ENCODE measurements at regions not wholly inside any gene's neighbourhood (a gene's known extent, or its start where the extent isn't known, plus 50 kb on each side); places are given as distances from the start of the nearest gene placed in this dataset.
"Not testable (repeated sequence)": the region's sequence is repeated elsewhere in the genome, so short reads cannot be mapped to it uniquely, and the experiment has no call there.

DNA sequence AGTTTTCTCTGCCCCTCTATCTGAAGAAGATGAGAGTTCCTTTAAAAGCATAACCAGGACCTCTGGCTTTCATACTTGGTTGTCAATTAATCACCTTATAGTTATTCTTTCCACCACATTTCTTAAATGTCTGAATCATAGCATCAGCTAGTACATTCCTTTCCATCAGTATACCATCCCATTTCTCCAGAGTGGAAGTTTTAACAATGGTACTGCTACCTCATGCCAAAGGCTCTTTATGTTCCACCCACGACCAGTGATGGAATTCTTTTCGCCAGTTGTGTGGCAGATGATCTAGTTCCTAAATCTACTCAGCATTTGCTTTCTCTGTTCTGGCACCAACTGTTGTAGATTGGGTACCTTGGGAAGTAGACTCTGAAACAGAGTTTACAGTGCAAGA, 379.8 kb downstream of the ZNF674 start:
- H3K36me3 ChIP-seq (ENCODE audit: control insufficient read depth, insufficient read depth, low read length): no peaks in the 10 kb centered on the region
- no peaks in the 10 kb centered on the region for H3K4me1 ChIP-seq (ENCODE audit: control insufficient read depth, insufficient read depth, low read length, poor library complexity, severe bottlenecking)
- no peak overlapping the region for H3K27ac ChIP-seq (ENCODE audit: insufficient read depth, low read length, poor library complexity, severe bottlenecking)
- no peaks in the 10 kb centered on the region for H3K27me3 ChIP-seq (replicated peaks; ENCODE audit: control insufficient read depth, insufficient read depth, low read length, poor library complexity, severe bottlenecking)
- no peaks in the 10 kb centered on the region for H3K9me3 ChIP-seq (ENCODE audit: control insufficient read depth, low read length)
- DNase-seq: no peak
- no peak overlapping the region for H3K4me3 ChIP-seq (ENCODE audit: insufficient read depth, low read depth, low read length, poor library complexity, severe bottlenecking)

DNA sequence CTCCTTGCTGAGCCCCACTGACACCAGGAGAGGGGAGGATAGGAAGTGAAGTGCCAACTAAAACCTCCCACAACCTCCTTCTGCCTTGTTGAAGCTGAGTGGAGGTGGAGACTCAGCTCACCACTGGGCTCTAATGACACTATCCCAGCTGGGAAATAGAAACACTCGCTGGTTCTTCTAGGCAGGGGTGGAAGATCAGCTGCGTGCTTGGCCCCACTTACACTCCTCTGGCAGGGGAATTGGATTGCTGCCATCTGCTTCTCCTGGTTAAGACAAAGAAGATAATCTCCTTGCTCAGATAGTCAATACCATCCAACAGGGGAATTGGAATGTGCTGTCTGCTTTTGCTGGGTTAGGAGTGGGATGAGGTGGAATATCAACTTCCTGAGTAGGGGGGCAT, 392.5 kb downstream of the ZNF674 start:
- H3K4me1 ChIP-seq (ENCODE audit: control insufficient read depth, insufficient read depth, low read length, poor library complexity, severe bottlenecking): no peaks in the 10 kb centered on the region

DNA sequence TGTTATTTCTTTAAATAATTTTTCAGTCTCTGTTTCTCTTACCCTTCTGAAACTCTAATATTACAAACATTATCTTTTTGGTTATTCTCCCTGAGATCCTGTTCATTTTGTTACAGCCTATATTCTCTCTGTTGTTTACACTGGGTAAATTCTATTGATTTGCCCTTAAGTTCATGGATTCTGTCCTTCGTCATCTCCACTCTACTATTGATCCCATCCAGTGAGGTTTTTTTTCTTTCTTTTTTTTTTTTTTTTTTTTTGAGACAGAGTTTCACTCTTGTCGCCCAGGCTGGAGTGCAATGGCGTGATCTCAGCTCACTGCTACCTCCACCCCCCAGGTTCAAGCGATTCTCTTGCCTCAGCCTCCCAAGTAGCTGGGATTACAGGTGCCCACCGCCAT, 393.9 kb downstream of the ZNF674 start:
- H3K27ac ChIP-seq (ENCODE audit: insufficient read depth, low read length, poor library complexity, severe bottlenecking); H3K27me3 ChIP-seq (replicated peaks; ENCODE audit: control insufficient read depth, insufficient read depth, low read length, poor library complexity, severe bottlenecking); H3K9me3 ChIP-seq (ENCODE audit: control insufficient read depth, low read length); H3K4me1 ChIP-seq (ENCODE audit: control insufficient read depth, insufficient read depth, low read length, poor library complexity, severe bottlenecking); DNase-seq; H3K4me3 ChIP-seq (ENCODE audit: insufficient read depth, low read depth, low read length, poor library complexity, severe bottlenecking); H3K36me3 ChIP-seq (ENCODE audit: control insufficient read depth, insufficient read depth, low read length): not testable (repeated sequence)

More for the DNA sequence above, 392.5 kb downstream of the ZNF674 start:
- DNase-seq: no peak
- Histone ChIP-seq H3K27ac (ENCODE audit: insufficient read depth, low read length, poor library complexity, severe bottlenecking) (no peak overlapping the region), H3K27me3 (replicated peaks; ENCODE audit: control insufficient read depth, insufficient read depth, low read length, poor library complexity, severe bottlenecking) (no peaks in the 10 kb centered on the region), H3K9me3 (ENCODE audit: control insufficient read depth, low read length) (no peaks in the 10 kb centered on the region), H3K36me3 (ENCODE audit: control insufficient read depth, insufficient read depth, low read length) (no peaks in the 10 kb centered on the region), H3K4me3 (ENCODE audit: insufficient read depth, low read depth, low read length, poor library complexity, severe bottlenecking) (no peak overlapping the region)

DNA sequence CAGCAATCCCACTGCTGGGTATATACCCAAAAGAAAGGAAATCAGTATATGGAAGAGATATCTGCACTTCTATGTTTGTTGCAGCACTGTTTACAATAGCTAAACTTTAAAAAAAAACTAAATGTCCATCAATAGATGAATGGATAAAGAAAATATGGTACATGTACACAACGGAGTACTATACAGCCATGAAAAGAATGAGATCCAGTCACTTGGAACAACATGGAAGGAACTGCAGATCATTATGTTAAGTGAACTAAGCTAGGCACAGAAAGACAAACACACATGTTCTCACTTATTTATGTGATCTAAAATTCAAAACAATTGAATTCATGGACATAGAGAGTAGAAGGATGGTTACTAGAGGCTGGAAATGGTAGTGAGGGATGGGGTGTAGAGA, 400.7 kb downstream of the ZNF674 start:
- H3K27me3 ChIP-seq (replicated peaks; ENCODE audit: control insufficient read depth, insufficient read depth, low read length, poor library complexity, severe bottlenecking): no peaks in the 10 kb centered on the region
- no peaks in the 10 kb centered on the region for H3K9me3 ChIP-seq (ENCODE audit: control insufficient read depth, low read length)
- no peak overlapping the region for H3K27ac ChIP-seq (ENCODE audit: insufficient read depth, low read length, poor library complexity, severe bottlenecking)
- H3K4me3 ChIP-seq (ENCODE audit: insufficient read depth, low read depth, low read length, poor library complexity, severe bottlenecking): no peak overlapping the region
- H3K4me1 ChIP-seq (ENCODE audit: control insufficient read depth, insufficient read depth, low read length, poor library complexity, severe bottlenecking): no peaks in the 10 kb centered on the region
- no peaks in the 10 kb centered on the region for H3K36me3 ChIP-seq (ENCODE audit: control insufficient read depth, insufficient read depth, low read length)
- no peak for DNase-seq

DNA sequence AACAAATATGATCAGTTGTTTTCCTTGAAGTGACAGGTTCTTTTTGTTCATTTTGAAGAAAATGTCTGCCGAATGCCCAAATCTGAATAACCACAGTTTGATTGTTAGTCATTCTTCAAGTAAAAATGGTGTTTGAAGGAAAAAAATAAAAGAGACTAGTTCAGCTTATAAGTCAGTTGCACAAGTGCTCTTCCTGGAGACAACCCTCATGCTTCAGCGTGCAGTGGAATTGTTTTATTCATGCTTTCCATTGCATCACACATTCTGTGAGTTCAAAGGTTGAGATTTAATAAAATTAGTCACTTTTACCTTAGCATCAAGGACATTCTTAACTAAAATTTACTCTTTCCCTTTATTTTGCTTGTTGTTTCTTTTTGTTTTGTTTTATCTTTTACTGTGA, 404.9 kb downstream of the ZNF674 start:
- no peak overlapping the region for H3K4me3 ChIP-seq (ENCODE audit: insufficient read depth, low read depth, low read length, poor library complexity, severe bottlenecking)
- no peak overlapping the region for H3K27ac ChIP-seq (ENCODE audit: insufficient read depth, low read length, poor library complexity, severe bottlenecking)
- DNase-seq: no peak
- no peaks in the 10 kb centered on the region for H3K36me3 ChIP-seq (ENCODE audit: control insufficient read depth, insufficient read depth, low read length)
- H3K9me3 ChIP-seq (ENCODE audit: control insufficient read depth, low read length): no peaks in the 10 kb centered on the region
- no peaks in the 10 kb centered on the region for H3K4me1 ChIP-seq (ENCODE audit: control insufficient read depth, insufficient read depth, low read length, poor library complexity, severe bottlenecking)
- no peaks in the 10 kb centered on the region for H3K27me3 ChIP-seq (replicated peaks; ENCODE audit: control insufficient read depth, insufficient read depth, low read length, poor library complexity, severe bottlenecking)

DNA sequence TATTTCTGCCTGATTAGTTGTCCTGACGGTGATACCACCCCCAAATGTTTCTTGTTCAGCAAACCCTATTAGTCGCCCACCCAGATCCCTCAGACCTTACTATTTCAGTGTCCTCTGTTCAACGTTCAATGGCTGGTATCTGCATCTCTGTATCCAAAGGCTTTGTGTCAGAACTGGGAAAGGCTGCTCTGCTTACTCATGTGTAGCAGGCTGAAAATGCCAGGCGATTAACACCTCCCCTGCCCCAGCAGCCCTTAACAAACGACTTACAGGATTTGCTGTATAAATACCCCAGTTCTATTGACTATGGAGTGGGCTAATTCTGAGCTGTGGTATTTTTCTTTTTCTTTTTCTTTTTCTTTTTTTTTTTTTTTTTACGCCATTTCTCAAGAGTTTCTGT, 415.0 kb downstream of the ZNF674 start:
- H3K27ac ChIP-seq (ENCODE audit: insufficient read depth, low read length, poor library complexity, severe bottlenecking): no peak overlapping the region
- no peak overlapping the region for H3K4me3 ChIP-seq (ENCODE audit: insufficient read depth, low read depth, low read length, poor library complexity, severe bottlenecking)
- H3K4me1 ChIP-seq (ENCODE audit: control insufficient read depth, insufficient read depth, low read length, poor library complexity, severe bottlenecking): no peaks in the 10 kb centered on the region
- no peak for DNase-seq
- H3K9me3 ChIP-seq (ENCODE audit: control insufficient read depth, low read length): no peaks in the 10 kb centered on the region
- no peaks in the 10 kb centered on the region for H3K36me3 ChIP-seq (ENCODE audit: control insufficient read depth, insufficient read depth, low read length)
- no peaks in the 10 kb centered on the region for H3K27me3 ChIP-seq (replicated peaks; ENCODE audit: control insufficient read depth, insufficient read depth, low read length, poor library complexity, severe bottlenecking)

DNA sequence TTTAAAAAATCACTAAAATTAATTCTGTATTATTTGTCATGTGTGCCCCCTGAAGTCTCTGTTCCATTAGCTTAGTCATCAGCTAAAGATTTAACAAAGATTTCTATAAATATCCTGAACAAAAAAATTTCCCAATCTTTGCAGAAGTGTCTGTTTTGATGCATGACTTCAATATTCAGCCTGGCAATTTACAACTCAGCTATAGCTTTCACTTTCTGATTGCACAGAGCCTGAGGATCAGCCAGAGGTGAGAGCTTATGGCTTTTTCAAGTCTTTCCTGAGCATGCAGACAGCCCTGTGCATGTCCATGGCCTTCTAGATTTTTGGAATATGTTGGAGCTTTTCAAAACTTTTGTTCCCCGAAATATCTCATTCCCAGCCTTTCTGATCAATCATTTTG, 420.1 kb downstream of the ZNF674 start:
- H3K4me1 ChIP-seq (ENCODE audit: control insufficient read depth, insufficient read depth, low read length, poor library complexity, severe bottlenecking): no peaks in the 10 kb centered on the region
- H3K36me3 ChIP-seq (ENCODE audit: control insufficient read depth, insufficient read depth, low read length): no peaks in the 10 kb centered on the region
- H3K27me3 ChIP-seq (replicated peaks; ENCODE audit: control insufficient read depth, insufficient read depth, low read length, poor library complexity, severe bottlenecking): no peaks in the 10 kb centered on the region
- H3K4me3 ChIP-seq (ENCODE audit: insufficient read depth, low read depth, low read length, poor library complexity, severe bottlenecking): no peak overlapping the region
- no peak for DNase-seq
- H3K27ac ChIP-seq (ENCODE audit: insufficient read depth, low read length, poor library complexity, severe bottlenecking): no peak overlapping the region
- no peaks in the 10 kb centered on the region for H3K9me3 ChIP-seq (ENCODE audit: control insufficient read depth, low read length)

DNA sequence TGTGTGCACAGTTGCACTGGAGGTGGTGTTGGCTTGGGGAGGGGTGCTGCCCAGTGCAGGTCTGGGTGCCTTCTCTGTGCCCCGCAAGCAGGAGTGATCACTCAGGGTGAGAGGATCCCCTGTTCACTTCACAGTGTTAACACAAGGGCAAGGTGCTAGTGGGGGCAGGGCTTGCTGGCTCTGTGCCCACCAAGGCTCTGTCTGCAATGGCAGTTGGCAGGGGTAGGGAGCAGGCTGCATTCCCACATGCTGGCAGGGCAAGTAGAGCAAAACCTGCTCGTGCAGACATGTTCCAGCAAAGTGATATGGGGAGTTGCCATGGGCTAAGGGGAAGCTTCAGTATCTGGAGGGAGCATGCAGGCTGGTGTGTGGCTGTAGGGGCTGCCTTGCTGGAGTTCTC, 428.0 kb downstream of the ZNF674 start:
- Histone ChIP-seq H3K27me3 (replicated peaks; ENCODE audit: control insufficient read depth, insufficient read depth, low read length, poor library complexity, severe bottlenecking) (no peaks in the 10 kb centered on the region), H3K9me3 (ENCODE audit: control insufficient read depth, low read length) (no peaks in the 10 kb centered on the region), H3K27ac (ENCODE audit: insufficient read depth, low read length, poor library complexity, severe bottlenecking) (no peak overlapping the region), H3K4me3 (ENCODE audit: insufficient read depth, low read depth, low read length, poor library complexity, severe bottlenecking) (no peak overlapping the region), H3K4me1 (ENCODE audit: control insufficient read depth, insufficient read depth, low read length, poor library complexity, severe bottlenecking) (no peaks in the 10 kb centered on the region), H3K36me3 (ENCODE audit: control insufficient read depth, insufficient read depth, low read length) (no peaks in the 10 kb centered on the region)
- no peak for DNase-seq

DNA sequence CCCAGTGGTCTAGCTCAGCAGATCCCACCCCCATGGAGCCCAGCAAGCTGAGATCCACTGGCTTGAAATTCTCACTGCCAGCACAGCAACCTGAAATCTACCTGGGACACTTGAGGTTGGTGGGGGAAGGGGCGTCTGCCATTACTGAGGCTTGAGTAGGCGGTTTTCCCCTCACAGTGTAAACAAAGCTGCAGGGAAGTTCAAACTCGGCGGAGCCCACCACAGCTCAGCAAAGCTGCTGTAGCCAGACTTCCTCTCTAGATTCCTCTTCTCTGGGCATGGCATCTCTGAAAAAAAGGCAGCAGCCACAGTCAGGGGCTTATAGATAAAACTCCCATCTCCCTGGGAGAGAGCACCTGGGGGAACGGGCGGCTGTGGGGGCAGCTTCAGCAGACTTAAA, 457.9 kb downstream of the ZNF674 start:
- not testable (repeated sequence) for H3K4me3 ChIP-seq (ENCODE audit: insufficient read depth, low read depth, low read length, poor library complexity, severe bottlenecking); H3K4me1 ChIP-seq (ENCODE audit: control insufficient read depth, insufficient read depth, low read length, poor library complexity, severe bottlenecking); H3K27me3 ChIP-seq (replicated peaks; ENCODE audit: control insufficient read depth, insufficient read depth, low read length, poor library complexity, severe bottlenecking); H3K27ac ChIP-seq (ENCODE audit: insufficient read depth, low read length, poor library complexity, severe bottlenecking); DNase-seq; H3K36me3 ChIP-seq (ENCODE audit: control insufficient read depth, insufficient read depth, low read length); H3K9me3 ChIP-seq (ENCODE audit: control insufficient read depth, low read length)

DNA sequence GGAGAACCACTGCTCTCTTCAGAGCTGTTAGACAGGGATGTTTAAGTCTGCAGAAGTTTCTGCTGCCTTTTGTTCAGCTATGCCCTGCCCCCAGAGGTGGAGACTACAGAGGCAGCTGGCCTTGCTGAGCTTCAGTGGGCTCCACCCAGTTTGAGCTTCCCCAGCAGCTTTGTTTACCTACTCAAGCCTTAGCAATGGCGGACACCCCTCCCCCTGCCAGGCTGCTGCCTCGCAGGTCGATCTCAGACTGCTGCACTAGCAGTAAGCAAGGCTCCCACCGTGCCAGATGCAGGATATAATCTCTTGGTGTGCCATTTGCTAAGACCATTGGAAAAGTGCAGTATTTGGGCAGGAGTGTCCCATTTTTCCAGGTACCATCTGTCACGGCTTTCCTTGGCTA, 465.1 kb downstream of the ZNF674 start:
- not testable (repeated sequence) for H3K4me1 ChIP-seq (ENCODE audit: control insufficient read depth, insufficient read depth, low read length, poor library complexity, severe bottlenecking); H3K4me3 ChIP-seq (ENCODE audit: insufficient read depth, low read depth, low read length, poor library complexity, severe bottlenecking); DNase-seq; H3K27ac ChIP-seq (ENCODE audit: insufficient read depth, low read length, poor library complexity, severe bottlenecking); H3K27me3 ChIP-seq (replicated peaks; ENCODE audit: control insufficient read depth, insufficient read depth, low read length, poor library complexity, severe bottlenecking); H3K9me3 ChIP-seq (ENCODE audit: control insufficient read depth, low read length); H3K36me3 ChIP-seq (ENCODE audit: control insufficient read depth, insufficient read depth, low read length)

DNA sequence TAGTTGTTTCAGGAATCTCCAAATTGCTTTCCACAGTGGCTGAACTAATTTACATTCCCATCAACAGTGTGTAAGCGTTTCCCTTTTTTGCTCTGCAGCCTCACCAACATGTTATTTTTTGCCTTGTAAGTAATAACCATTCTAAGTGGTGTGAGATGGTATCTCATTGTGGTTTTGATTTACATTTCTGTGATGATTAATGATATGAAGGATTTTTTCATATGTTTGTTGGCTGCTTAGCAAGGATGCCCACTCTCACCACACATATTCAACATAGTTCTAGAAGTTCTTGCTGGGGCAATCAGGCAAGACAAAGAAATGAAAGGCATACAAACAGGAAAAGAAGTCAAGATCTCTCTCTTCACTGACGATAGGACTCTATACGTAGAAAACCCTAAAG, 472.4 kb downstream of the ZNF674 start:
- no peak for DNase-seq
- Histone ChIP-seq H3K27me3 (replicated peaks; ENCODE audit: control insufficient read depth, insufficient read depth, low read length, poor library complexity, severe bottlenecking) (no peaks in the 10 kb centered on the region), H3K4me3 (ENCODE audit: insufficient read depth, low read depth, low read length, poor library complexity, severe bottlenecking) (no peak overlapping the region), H3K36me3 (ENCODE audit: control insufficient read depth, insufficient read depth, low read length) (no peaks in the 10 kb centered on the region), H3K9me3 (ENCODE audit: control insufficient read depth, low read length) (no peaks in the 10 kb centered on the region), H3K4me1 (ENCODE audit: control insufficient read depth, insufficient read depth, low read length, poor library complexity, severe bottlenecking) (no peaks in the 10 kb centered on the region), H3K27ac (ENCODE audit: insufficient read depth, low read length, poor library complexity, severe bottlenecking) (no peak overlapping the region)

Measured in effector memory CD4-positive, alpha-beta T cell (primary cell).